Endothelial cell of umbilical vein (primary cell): ENCODE measurements at regions not wholly inside any gene's neighbourhood (a gene's known extent, or its start where the extent isn't known, plus 50 kb on each side); places are given as distances from the start of the nearest gene placed in this dataset.

Source experiments
- BruUV-seq: library from RNA; stranded (reverse); fragments of 400-500 nt; replicated peaks from 2 replicates; lab custom pipeline; 2021; lab: Mats Ljungman, UMichigan
- CTCF ChIA-PET: fragments of 300-600, 350-600 bp; sonication (Branson Sonifier 250); formaldehyde crosslinking; loops from one replicate; lab custom pipeline; 2021; ENCODE audit warnings: antibody characterized with exemption, inconsistent platforms; lab: Charles Lee
- POLR2A ChIA-PET: fragments of 300-600, 350-600 bp; sonication (Branson Sonifier 250); formaldehyde crosslinking; loops from one replicate; lab custom pipeline; 2021; ENCODE audit warnings: antibody characterized with exemption, inconsistent platforms; lab: Charles Lee
- DNase-seq: peaks from one replicate; pipeline ENCODE4 v3.0.0-alpha.2; 2011; ENCODE audit warnings: low read depth, low spot score
- FAIRE-seq: peaks from 2 replicates; lab custom pipeline; 2011; peaks lifted over from hg19 to GRCh38; lab: Jason Lieb, UNC
- H2AFZ ChIP-seq: 2 replicates; pipeline ENCODE4 v1.6.0; 2012; ENCODE audit warnings: low read depth, low read length, control low read depth, inconsistent platforms
- H3K27ac ChIP-seq: 2 replicates; pipeline ENCODE4 v1.5.1; 2011; ENCODE audit warnings: low read depth, mild to moderate bottlenecking, control low read depth, low read length, moderate library complexity; ENCODE audit not compliant: insufficient read depth
- H3K27me3 ChIP-seq, 2 experiments: 2 replicates each; pipeline versions ENCODE4 v1.6.0 to v1.6.1; 2011; ENCODE audit warnings: low read length in 2 of 2, mixed read lengths in 1 of 2; ENCODE audit not compliant: control insufficient read depth in 2 of 2, insufficient read depth in 2 of 2
- H3K36me3 ChIP-seq, 2 experiments: 2 replicates in 1 of 2; 3 replicates in 1 of 2; pipeline ENCODE4 v1.5.1; 2011; ENCODE audit warnings: low read length in 2 of 2, mild to moderate bottlenecking in 1 of 2, moderate library complexity in 1 of 2; ENCODE audit not compliant: control insufficient read depth in 2 of 2, insufficient read depth in 2 of 2; ENCODE audit errors: extremely low read depth in 1 of 2
- H3K4me1 ChIP-seq: 3 replicates; pipeline ENCODE4 v1.5.1; 2011; ENCODE audit warnings: mild to moderate bottlenecking, low read length; ENCODE audit not compliant: control insufficient read depth, insufficient read depth; ENCODE audit errors: extremely low read depth
- H3K4me2 ChIP-seq: 2 replicates; pipeline ENCODE4 v1.6.1; 2011; ENCODE audit warnings: low read length, control low read depth, mixed read lengths; ENCODE audit not compliant: insufficient read depth
- H3K4me3 ChIP-seq, 3 experiments: fragments of 200-600 bp in 1 of 3; sonication (generic), shearing (Covaris generic) in 1 of 3; replicated peaks in 1 of 3; 2 replicates each; pipeline ENCODE4 v1.5.1; 2011 to 2016; ENCODE audit warnings: control low read depth in 3 of 3, low read length in 3 of 3, mild to moderate bottlenecking in 2 of 3, inconsistent platforms in 1 of 3, low read depth in 1 of 3, moderate library complexity in 1 of 3; ENCODE audit not compliant: insufficient read depth in 1 of 3
- H3K79me2 ChIP-seq: 2 replicates; pipeline ENCODE4 v1.6.0; 2012; ENCODE audit warnings: low read length, inconsistent platforms; ENCODE audit not compliant: control insufficient read depth, insufficient read depth
- H3K9ac ChIP-seq: replicated peaks from 2 replicates; pipeline ENCODE3; 2011; ENCODE audit warnings: low read length, control low read depth; ENCODE audit not compliant: insufficient read depth; ENCODE audit errors: extremely low read depth
- H3K9me1 ChIP-seq: replicated peaks from 3 replicates; pipeline ENCODE4 v1.6.0; 2011; ENCODE audit warnings: mild to moderate bottlenecking, low read length; ENCODE audit not compliant: control insufficient read depth, insufficient read depth; ENCODE audit errors: extremely low read depth
- H3K9me3 ChIP-seq: replicated peaks from 2 replicates; pipeline ENCODE4 v1.5.1; 2012; ENCODE audit warnings: low read length, inconsistent platforms; ENCODE audit not compliant: control insufficient read depth, insufficient read depth
- H4K20me1 ChIP-seq: replicated peaks from 2 replicates; pipeline ENCODE3; 2011; ENCODE audit warnings: mild to moderate bottlenecking, low read length; ENCODE audit not compliant: control insufficient read depth, insufficient read depth; ENCODE audit errors: extremely low read depth
- CTCF ChIP-seq, 2 donors: IDR thresholded peaks; 1 replicate in 1 of 2; 2 replicates in 1 of 2; pipeline ENCODE4 v1.5.1; 2011; ENCODE audit warnings: low read length in 2 of 2, mild to moderate bottlenecking in 2 of 2, moderate library complexity in 2 of 2, control low read depth in 1 of 2, inconsistent platforms in 1 of 2, low read depth in 1 of 2; ENCODE audit not compliant: insufficient read depth in 1 of 2; ENCODE audit errors: extremely low read depth in 1 of 2
- EZH2 ChIP-seq: IDR thresholded peaks from 2 replicates; pipeline ENCODE4 v1.6.1; 2012; ENCODE audit warnings: borderline replicate concordance, low read depth, mild to moderate bottlenecking, moderate library complexity, low read length, inconsistent platforms; ENCODE audit not compliant: severe bottlenecking
- FOS ChIP-seq: IDR thresholded peaks from 2 replicates; pipeline ENCODE4 v1.6.1; 2011; ENCODE audit warnings: mild to moderate bottlenecking, low read length, moderate library complexity, borderline replicate concordance; ENCODE audit not compliant: insufficient read depth
- GATA2 ChIP-seq: IDR thresholded peaks from 2 replicates; pipeline ENCODE4 v1.7.0; 2011; ENCODE audit warnings: low read depth, mild to moderate bottlenecking, moderate library complexity, mixed read lengths, low read length; ENCODE audit not compliant: insufficient read length, insufficient read depth
- JUN ChIP-seq: IDR thresholded peaks from 2 replicates; pipeline ENCODE4 v1.6.1; 2011; ENCODE audit warnings: borderline replicate concordance, low read depth; ENCODE audit not compliant: insufficient read length, insufficient read depth
- MAX ChIP-seq: IDR thresholded peaks from 2 replicates; pipeline ENCODE4 v1.6.1; 2011; ENCODE audit not compliant: insufficient read depth, insufficient read length
- MYC ChIP-seq: IDR thresholded peaks from one replicate; pipeline ENCODE4 v1.6.1; 2011; ENCODE audit warnings: mild to moderate bottlenecking, low read depth, low read length
- POLR2A ChIP-seq: IDR thresholded peaks from 2 replicates; pipeline ENCODE4 v1.6.1; 2012; ENCODE audit warnings: low read depth, mild to moderate bottlenecking, control low read depth, low read length
- POLR2AphosphoS5 ChIP-seq: IDR thresholded peaks from 2 replicates; pipeline ENCODE4 v1.6.1; 2012; ENCODE audit warnings: low read depth, mild to moderate bottlenecking, control low read depth, low read length, moderate library complexity; ENCODE audit not compliant: insufficient read depth
- dilution Hi-C: fragments of 300-500 bp; cut with MboI; formaldehyde crosslinking; loops from one replicate; pipeline ENCODE4 v1.15.0; 2019; ENCODE audit warnings: low sequenced_read_pairs; ENCODE audit not compliant: extremely low pct_ligation_motif_present
- intact Hi-C: fragments of 100-400 bp; cut with micrococcal nuclease; formaldehyde crosslinking; loops from one replicate; pipeline ENCODE4 v1.10.0; 2022

DNA sequence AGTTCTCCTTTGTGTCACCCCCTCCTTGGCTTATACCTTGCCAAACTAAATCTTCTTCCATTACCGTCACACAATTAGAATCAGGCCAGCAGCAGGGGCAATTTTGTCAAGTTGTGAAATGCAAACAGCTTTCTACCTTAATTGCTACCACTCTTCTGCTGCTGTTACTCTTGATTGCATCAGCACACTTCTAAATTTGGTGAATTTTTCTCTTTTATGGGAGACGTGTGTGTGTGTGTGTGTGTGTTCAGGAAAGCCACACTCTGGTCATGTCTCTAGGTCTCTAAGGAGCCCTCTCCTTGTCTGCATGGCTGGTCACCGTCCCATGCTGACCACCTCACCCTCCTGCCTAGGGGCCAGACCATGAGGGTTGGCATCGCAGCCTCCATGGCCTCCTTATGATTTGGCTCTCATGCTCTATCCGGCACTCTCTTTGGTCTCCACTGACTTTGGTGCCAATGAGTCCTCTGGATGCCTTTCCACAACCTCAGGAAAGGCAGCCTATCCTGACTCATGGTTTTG lies 87.7 kb downstream of the GATA6 start:
- Histone ChIP-seq H3K9ac (no peak overlapping the region), H2AFZ (no peak overlapping the region), H4K20me1 (no peaks in the 10 kb centered on the region), H3K9me1 (no peaks in the 10 kb centered on the region), H3K79me2 (no peaks in the 10 kb centered on the region), H3K9me3 (no peaks in the 10 kb centered on the region), H3K27me3 (no peaks in the 10 kb centered on the region), H3K4me2 (no peak overlapping the region), H3K36me3 (no peaks in the 10 kb centered on the region), H3K4me3 (no peak overlapping the region), H3K4me1 (peaks cover 17% of the 10 kb centered on the region), H3K27ac (no peak overlapping the region)
- TF ChIP-seq POLR2AphosphoS5 (no peak), JUN (no peak), FOS (no peak), CTCF (IDR thresholded peaks at IDR 0.05; ENCODE audit: extremely low read depth in 1 of 2, insufficient read depth in 1 of 2, low read depth in 1 of 2, low read length in 2 of 2) (no peak), MAX (no peak), EZH2 (no peak), POLR2A (no peak), GATA2 (no peak), MYC (no peak)
- no peak for DNase-seq
- ChIA-PET POLR2A (no interaction called here), CTCF (interaction anchor here (0.7 kb wide), 1 partner anchor 15 kb away, joined by 4 read pairs; no protein-coding TSS in a partner anchor)
- dilution Hi-C loops = no loop called here
- intact Hi-C loops = no loop called here
- FAIRE-seq = no peak
- BruUV-seq = no TSS peak
